ENCODE measurements at regions not wholly inside any gene's neighbourhood (a gene's known extent, or its start where the extent isn't known, plus 50 kb on each side); places are given as distances from the start of the nearest gene placed in this dataset.

DNA sequence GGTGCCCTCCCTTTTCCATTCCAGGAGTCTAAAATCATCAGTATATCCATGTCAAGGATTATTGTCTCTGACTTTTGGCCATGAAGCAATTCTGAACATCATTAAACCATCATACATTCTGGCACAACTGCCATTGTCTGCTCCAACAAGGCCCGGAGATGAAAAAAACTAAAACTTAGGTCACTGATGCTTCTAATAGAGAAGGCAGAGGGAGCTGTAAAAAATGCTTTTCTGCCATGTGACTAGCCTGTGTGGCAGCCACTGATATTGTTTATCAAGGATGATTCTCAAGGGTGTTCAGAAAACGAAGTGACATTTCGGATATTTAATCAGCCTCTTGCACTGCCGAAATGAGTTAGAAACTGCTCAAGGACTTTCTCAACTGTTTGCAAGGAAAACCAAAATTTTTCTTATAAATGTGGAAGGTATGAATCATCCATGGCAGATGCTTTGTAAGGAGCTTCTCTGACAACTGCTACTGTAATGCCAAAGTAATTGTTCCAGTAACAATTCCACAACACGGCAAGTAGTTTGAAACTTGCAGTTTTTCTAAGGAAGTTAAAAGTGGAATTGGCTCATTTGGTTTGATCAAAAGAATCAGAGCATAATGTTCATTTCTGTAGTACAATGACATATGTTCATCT is 1076.5 kb upstream of the FLRT2 start:
- no peaks in the 10 kb centered on the region for H3K36me3 Mint-ChIP-seq (ENCODE audit: low read depth)
- no peak overlapping the region for H3K4me3 Mint-ChIP-seq
- no peaks in the 10 kb centered on the region for H3K9me3 Mint-ChIP-seq

DNA sequence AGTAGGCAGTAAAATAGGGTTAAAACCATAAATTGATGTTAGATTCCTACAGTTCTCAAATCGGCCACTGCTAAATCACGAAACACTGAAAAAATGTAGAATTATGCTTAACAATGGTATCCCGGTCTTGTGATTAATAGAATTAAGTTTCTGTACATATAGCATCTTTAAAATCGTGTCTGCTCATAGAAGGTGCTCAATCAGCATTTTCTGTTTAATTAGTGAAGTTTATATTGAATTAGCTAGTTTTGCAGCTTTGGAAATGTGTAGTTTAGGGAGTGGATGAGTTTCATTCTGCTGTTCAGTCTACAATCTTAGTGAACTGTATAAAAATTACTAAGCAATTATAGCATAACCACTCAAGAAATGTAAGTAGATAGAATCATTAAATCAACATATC is 1075.8 kb upstream of the FLRT2 start:
- Mint-ChIP-seq H3K27me3 (ENCODE audit: low read depth) (no peaks in the 10 kb centered on the region), H3K4me1 (no peaks in the 10 kb centered on the region), H3K27ac (ENCODE audit: unreplicated experiment) (no peak overlapping the region), H3K9me3 (no peaks in the 10 kb centered on the region), H3K36me3 (ENCODE audit: low read depth) (no peaks in the 10 kb centered on the region), H3K4me3 (no peak overlapping the region)
- no peak for DNase-seq (ENCODE audit: low read depth, low spot score)
- TF ChIP-seq, protein P1, sequence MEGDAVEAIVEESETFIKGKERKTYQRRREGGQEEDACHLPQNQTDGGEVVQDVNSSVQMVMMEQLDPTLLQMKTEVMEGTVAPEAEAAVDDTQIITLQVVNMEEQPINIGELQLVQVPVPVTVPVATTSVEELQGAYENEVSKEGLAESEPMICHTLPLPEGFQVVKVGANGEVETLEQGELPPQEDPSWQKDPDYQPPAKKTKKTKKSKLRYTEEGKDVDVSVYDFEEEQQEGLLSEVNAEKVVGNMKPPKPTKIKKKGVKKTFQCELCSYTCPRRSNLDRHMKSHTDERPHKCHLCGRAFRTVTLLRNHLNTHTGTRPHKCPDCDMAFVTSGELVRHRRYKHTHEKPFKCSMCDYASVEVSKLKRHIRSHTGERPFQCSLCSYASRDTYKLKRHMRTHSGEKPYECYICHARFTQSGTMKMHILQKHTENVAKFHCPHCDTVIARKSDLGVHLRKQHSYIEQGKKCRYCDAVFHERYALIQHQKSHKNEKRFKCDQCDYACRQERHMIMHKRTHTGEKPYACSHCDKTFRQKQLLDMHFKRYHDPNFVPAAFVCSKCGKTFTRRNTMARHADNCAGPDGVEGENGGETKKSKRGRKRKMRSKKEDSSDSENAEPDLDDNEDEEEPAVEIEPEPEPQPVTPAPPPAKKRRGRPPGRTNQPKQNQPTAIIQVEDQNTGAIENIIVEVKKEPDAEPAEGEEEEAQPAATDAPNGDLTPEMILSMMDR (conservative IDR thresholded peaks at IDR 0.05) = no peak

More for the DNA sequence above, 1076.5 kb upstream of the FLRT2 start:
- Mint-ChIP-seq H3K4me1 (no peaks in the 10 kb centered on the region), H3K27ac (ENCODE audit: unreplicated experiment) (no peak overlapping the region), H3K27me3 (ENCODE audit: low read depth) (no peaks in the 10 kb centered on the region)
- TF ChIP-seq, protein P1 (conservative IDR thresholded peaks at IDR 0.05) = no peak
- no peak for DNase-seq (ENCODE audit: low read depth, low spot score)

DNA sequence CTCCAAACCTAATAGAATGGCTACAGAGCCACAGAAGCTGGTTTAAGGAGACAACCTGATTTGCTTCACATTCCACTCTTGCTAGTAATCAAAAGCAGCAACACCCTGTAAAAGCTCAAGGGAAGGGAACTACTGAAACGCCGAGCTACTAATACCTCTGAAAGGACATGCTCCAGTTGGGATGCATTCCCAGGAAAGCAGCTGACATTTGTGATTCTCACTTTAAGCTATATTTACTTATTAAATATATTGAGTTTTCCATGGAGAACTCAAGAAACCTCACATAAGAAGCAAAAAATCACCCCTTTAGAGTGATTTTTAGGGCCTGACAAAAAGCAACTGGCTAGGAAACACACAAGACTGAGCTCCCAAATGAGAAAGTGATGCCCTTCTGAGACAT is 1073.0 kb upstream of the FLRT2 start:
- TF ChIP-seq, protein P1 (conservative IDR thresholded peaks at IDR 0.05) = no peak
- H3K36me3 Mint-ChIP-seq (ENCODE audit: low read depth) = no peaks in the 10 kb centered on the region
- H3K27ac Mint-ChIP-seq (ENCODE audit: unreplicated experiment) = no peak overlapping the region
- no peak for DNase-seq (ENCODE audit: low read depth, low spot score)
- H3K4me1 Mint-ChIP-seq = no peaks in the 10 kb centered on the region
- H3K27me3 Mint-ChIP-seq (ENCODE audit: low read depth) = no peaks in the 10 kb centered on the region
- H3K4me3 Mint-ChIP-seq = no peak overlapping the region
- H3K9me3 Mint-ChIP-seq = no peaks in the 10 kb centered on the region

DNA sequence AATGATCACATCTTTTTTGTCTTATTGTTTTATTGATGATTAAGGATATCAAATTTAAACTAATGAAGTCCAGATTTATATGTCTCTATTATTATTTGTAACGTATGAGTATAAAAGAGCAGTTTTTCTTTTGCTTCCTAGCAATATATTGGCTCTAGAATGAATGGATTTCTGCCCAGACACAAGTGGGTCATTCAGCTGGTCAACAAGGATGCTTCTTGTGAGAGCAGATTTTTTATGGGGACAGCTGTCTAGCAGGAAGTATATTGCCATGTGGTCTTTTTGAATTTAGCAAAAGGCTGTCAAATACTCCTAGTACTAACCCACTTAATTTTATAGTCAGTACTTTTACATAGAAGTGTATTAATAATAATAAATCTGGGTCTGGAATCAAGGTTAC is 1071.1 kb upstream of the FLRT2 start:
- no peaks in the 10 kb centered on the region for H3K9me3 Mint-ChIP-seq
- no peak overlapping the region for H3K4me3 Mint-ChIP-seq
- H3K27ac Mint-ChIP-seq (ENCODE audit: unreplicated experiment) = no peak overlapping the region
- H3K36me3 Mint-ChIP-seq (ENCODE audit: low read depth) = no peaks in the 10 kb centered on the region
- DNase-seq (ENCODE audit: low read depth, low spot score) = no peak
- H3K4me1 Mint-ChIP-seq = no peaks in the 10 kb centered on the region
- TF ChIP-seq, protein P1 (conservative IDR thresholded peaks at IDR 0.05) = no peak
- H3K27me3 Mint-ChIP-seq (ENCODE audit: low read depth) = no peaks in the 10 kb centered on the region

DNA sequence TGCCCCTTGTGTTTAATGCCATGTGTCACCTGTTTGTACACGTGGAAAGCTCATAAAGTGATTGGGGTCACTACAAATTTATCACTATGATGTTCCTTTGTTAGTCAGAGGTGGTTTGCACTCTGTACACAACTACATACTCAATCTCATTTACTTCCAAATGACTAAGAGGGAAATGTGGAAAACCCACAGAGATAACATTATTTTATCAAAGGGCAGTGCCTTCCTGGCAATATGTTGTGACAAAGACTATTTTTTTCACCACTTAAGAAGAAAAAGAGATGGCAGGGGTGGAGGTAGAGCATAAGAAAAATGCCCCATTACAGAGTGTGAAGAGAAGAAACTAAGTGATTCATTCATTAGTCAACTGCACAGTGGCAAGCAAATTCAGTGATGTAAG is 1064.1 kb upstream of the FLRT2 start:
- H3K27me3 Mint-ChIP-seq (ENCODE audit: low read depth) = no peaks in the 10 kb centered on the region
- no peak overlapping the region for H3K4me3 Mint-ChIP-seq
- TF ChIP-seq, protein P1 (conservative IDR thresholded peaks at IDR 0.05) = no peak
- DNase-seq (ENCODE audit: low read depth, low spot score) = no peak
- peaks cover 3% of the 10 kb centered on the region for H3K9me3 Mint-ChIP-seq
- H3K27ac Mint-ChIP-seq (ENCODE audit: unreplicated experiment) = no peak overlapping the region
- no peaks in the 10 kb centered on the region for H3K4me1 Mint-ChIP-seq
- no peaks in the 10 kb centered on the region for H3K36me3 Mint-ChIP-seq (ENCODE audit: low read depth)
